Omental fat pad (tissue), 3 donors: ENCODE measurements at regions not wholly inside any gene's neighbourhood (a gene's known extent, or its start where the extent isn't known, plus 50 kb on each side); places are given as distances from the start of the nearest gene placed in this dataset.

Experiments used
- ATAC-seq: fragments of 150-250 bp; one replicate; pipeline ENCODE4 v1.9.1; 2016; ENCODE audit warnings: mild to moderate bottlenecking, moderate library complexity; ENCODE audit not compliant: low FRiP score
- DNase-seq: peaks from one replicate; pipeline ENCODE4 v3.0.0-alpha.2; 2019; ENCODE audit warnings: low spot score
- TF ChIP-seq, protein P1 (sequence below), 3 donors: fragments of 450-650 bp; IDR thresholded peaks; one replicate each; pipeline ENCODE4 v1.5.1; 2016 to 2017; ENCODE audit warnings: antibody characterized with exemption in 3 of 3, mild to moderate bottlenecking in 3 of 3, moderate library complexity in 2 of 3

DNA sequence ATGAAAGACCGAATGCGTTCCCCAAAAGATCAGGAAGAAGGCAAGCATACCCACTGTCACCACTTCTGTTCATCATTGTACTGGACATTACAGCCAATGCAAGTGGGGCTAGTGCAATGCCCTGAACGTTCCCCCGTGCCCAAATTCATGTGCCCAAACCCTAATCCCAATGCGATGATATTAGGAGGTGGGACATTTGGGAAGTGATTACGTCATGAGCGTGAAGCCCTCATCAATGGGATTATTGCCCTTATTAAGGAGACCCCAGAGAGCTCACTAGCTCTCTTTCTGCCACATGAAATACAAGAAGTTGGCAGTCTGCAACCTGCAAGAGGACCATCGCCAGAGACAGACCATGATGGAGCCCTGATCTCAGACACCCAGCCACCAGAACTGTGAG lies 511.4 kb upstream of the TPK1 start:
- DNase-seq = no peak
- TF ChIP-seq, protein P1, sequence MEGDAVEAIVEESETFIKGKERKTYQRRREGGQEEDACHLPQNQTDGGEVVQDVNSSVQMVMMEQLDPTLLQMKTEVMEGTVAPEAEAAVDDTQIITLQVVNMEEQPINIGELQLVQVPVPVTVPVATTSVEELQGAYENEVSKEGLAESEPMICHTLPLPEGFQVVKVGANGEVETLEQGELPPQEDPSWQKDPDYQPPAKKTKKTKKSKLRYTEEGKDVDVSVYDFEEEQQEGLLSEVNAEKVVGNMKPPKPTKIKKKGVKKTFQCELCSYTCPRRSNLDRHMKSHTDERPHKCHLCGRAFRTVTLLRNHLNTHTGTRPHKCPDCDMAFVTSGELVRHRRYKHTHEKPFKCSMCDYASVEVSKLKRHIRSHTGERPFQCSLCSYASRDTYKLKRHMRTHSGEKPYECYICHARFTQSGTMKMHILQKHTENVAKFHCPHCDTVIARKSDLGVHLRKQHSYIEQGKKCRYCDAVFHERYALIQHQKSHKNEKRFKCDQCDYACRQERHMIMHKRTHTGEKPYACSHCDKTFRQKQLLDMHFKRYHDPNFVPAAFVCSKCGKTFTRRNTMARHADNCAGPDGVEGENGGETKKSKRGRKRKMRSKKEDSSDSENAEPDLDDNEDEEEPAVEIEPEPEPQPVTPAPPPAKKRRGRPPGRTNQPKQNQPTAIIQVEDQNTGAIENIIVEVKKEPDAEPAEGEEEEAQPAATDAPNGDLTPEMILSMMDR (IDR thresholded peaks at IDR 0.05) = no peak
- ATAC-seq = no peak

DNA sequence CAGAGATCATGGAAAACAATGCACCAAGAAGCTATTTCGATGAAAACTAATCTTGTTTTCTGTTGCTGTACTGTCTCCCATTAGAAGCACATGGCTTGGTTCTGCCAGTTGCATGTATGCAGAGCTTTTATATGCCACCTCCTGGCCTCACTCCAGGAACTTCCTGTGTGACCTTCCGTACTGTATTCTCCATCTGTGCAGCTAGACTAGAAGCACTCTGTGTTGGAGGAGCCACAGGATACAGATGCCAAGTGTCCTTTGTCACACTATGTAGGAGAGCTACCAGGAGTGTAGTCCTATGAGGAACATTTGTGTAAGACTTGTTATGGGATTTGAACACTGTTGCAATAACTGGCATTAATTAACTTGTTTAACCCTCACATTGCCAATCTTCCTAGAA lies 503.5 kb upstream of the TPK1 start:
- TF ChIP-seq, protein P1 (IDR thresholded peaks at IDR 0.05) = no peak
- ATAC-seq = no peak
- no peak for DNase-seq

DNA sequence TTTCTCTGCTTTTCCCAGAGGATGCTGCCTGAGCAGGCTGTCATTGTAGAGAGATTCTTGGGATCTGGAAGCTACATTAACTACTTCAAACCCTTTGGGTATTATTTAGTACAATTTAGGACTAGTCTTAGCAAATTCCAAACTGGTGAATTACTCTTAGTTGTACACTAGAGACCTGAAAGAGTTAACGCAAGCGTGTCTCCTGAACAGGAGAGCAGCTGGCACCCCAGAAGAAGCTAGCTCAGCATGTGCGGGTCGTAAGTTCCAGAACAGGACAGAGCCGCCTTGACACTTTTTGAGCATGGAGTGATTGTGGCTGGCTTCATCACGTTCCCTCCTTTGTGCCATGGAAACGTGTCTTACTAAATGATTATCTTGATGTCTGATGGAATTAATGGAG lies 495.7 kb upstream of the TPK1 start:
- TF ChIP-seq, protein P1 (IDR thresholded peaks at IDR 0.05) = no peak
- DNase-seq (no peak), ATAC-seq (no peak)

DNA sequence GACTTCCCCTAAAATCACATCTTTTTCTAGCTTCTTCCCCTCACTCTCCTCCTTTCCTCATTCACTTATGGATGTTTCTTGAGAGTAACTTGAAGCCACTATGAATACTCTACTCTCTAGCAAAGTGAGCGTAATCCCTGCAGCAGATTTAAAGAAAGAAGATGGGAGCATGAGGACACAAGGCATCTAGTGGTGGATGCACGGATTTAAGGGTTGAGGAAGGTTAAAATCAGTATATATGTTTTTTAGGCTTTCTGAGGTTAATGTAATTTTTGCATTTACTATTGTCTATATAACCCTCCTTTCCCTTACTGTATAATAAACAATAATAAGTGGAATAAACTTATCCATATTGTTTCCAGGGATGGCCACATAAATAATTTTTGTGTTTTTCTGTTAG lies 495.2 kb upstream of the TPK1 start:
- DNase-seq (no peak), ATAC-seq (no peak)
- TF ChIP-seq, protein P1 (IDR thresholded peaks at IDR 0.05) = no peak

DNA sequence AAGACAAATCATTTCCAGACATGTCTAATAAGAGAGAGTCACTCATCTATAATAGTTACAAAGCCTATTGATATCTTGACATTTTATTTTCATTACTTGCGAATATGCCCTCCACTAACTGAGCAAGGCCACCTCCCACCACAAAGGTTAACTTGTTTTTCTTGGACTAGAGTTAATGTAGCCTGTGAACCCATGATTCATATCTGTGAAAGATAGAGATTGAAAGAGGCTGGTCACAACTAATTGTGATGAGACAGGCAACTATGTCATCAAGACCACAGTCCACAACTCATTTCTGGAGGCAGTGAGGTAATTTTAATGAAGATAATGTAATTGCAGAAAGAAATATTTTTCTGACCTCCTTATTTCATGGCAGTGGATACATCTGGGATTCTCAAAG lies 491.8 kb upstream of the TPK1 start:
- DNase-seq (no peak), ATAC-seq (no peak)
- TF ChIP-seq, protein P1 (IDR thresholded peaks at IDR 0.05) = no peak

DNA sequence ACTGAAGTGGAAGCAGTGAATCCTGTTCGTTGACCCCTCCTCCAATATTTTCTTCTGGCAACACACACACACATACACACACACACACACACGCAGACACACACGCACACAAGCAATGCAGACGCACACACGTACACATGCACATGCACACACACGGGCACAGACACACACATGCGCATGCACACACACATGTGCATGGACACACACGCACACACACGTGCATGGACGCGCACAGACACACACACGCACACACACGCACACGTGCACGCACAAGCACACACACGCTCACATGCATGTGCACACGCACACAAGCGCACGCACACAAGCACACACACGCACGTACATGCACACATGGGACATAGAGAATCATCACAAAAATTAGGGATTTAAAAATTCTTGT lies 488.2 kb upstream of the TPK1 start:
- no peak for ATAC-seq
- TF ChIP-seq, protein P1 (IDR thresholded peaks at IDR 0.05) = no peak
- DNase-seq = no peak

DNA sequence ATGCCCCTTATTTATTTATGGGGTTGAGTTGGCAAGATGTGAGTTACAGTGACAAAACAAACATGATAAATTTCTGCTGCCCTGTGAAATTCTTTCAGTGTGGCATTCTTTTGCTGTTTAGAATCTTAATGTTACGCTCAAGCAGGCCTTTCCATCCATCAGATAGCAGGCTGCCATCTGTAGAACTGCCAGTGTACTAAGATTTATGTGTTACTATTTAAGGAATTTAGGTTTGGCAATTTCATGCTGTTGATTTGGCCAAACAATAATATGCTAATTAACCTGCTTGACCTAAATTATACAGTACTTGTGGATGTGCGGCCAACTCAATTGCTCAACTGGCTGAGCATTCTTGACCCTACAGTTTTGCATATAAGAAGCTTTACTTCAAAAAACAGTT lies 477.7 kb upstream of the TPK1 start:
- ATAC-seq (no peak), DNase-seq (no peak)
- TF ChIP-seq, protein P1 (IDR thresholded peaks at IDR 0.05) = no peak
